HG03108 (cell line): ENCODE measurements at regions not wholly inside any gene's neighbourhood (a gene's known extent, or its start where the extent isn't known, plus 50 kb on each side); places are given as distances from the start of the nearest gene placed in this dataset.
"Not testable (repeated sequence)": the region's sequence is repeated elsewhere in the genome, so short reads cannot be mapped to it uniquely, and the experiment has no call there.

Source experiments
- ATAC-seq: cut with Tn5 transposase; IDR thresholded peaks from one replicate; pipeline ENCODE4 v1.9.1; 2021; ENCODE audit warnings: moderate library complexity; ENCODE audit not compliant: unreplicated experiment

- ATAC-seq: peak; percentile 53
Measured at GRCh38 chr6:135129136-135129856, 51.8 kb upstream of the MYB start.

- peak; percentile 78 for ATAC-seq
Measured at GRCh38 chr6:135128268-135128914, 52.7 kb upstream of the MYB start.

DNA sequence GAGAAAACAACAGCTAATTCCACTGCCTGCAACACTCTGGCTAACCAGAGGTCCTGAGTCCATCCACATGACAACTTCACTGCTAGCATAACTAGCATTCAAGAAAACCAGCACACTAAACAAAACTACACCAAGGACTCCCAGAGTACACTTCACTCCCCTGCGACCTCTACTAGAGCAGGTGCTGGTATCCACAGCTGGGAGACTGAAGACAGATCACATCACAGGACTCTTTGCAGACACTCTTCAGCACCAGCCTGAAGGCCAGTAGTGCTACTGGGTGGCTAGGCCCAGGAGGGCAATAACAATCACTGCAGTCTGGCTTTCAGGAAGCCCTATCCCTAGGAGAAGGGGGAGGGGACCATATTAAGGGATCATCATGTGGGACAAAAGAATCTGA lies 54.4 kb upstream of the MYB start:
- ATAC-seq: no peak

DNA sequence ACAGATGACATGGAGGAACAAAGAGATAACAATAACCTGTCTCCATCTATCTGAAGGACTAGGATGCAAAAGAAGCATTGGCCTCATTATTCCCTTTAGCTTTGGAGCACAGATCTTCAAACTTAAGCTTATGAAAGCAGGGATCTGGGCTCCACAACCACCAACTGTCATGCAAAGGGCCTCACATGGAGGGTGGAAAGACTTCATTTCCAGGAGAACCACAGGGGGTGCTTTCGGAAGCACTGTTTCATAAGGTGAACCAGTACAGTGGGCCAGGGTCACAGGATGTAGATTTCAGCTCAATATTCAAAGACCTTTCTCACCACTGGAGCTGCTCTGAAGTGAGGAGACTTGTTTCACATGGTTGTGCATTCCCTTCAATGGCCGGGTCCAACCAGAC lies 55.1 kb upstream of the MYB start:
- ATAC-seq: no peak

GRCh38 chr6:135121434-135121833 lies 59.7 kb upstream of the MYB start:
- no peak for ATAC-seq

DNA sequence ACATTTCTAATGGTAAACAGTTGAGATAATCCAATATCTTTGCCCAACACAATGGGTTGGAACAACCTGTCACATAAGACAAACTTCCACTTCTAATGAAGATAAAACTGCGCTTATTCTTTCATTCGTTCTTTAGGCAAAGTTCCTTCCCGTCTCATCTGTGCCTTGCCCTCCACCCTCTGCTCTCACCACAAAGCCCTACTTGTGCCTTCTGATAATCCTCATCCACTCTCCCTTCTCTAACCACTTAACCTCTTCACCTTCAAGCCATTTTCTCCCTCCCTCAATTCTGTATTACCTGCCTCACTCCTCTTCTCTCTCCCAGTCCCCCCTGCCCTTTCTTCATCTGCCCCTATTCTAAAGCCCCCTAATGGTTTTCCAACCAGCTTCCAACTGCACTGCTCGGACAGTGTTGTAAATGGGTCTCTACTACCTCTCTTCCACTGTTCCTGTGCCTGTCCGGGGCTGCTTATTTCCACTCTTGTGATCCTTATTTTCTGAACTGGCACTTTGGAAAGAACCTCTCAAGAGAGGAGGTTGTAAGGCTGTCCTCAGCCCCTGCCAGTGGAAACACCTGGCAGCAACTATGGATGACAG lies 62.9 kb upstream of the MYB start:
- ATAC-seq: no peak

DNA sequence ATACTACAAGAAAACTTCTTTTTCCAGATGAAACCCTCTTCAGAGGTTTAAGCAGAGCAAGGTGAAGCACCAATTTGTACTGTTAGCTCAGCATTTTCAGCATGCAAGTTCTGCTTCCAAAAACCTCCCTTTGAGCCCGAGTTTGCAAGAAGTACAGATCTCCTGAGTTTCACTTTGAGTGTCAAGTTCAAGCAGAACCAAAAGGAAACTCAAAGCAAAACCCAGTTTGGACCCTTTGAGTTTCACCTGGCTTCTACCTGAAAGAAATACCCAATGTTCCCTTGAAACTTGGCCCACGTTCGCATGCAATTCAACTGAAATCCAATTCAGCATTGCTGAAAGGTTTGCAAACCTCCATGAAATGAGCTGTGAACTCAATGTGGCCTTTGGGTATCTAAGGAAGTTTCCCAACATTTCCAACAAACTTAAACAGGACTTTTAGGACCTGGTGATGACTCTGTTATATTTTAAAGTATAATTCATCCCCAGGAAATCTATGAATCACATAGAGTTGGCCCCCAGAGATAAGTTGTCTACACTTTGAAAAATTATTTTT lies 62.9 kb upstream of the HBS1L start:
- ATAC-seq: no peak

GRCh38 chr6:135116571-135116970 lies 61.9 kb upstream of the HBS1L start:
- ATAC-seq: no peak

DNA sequence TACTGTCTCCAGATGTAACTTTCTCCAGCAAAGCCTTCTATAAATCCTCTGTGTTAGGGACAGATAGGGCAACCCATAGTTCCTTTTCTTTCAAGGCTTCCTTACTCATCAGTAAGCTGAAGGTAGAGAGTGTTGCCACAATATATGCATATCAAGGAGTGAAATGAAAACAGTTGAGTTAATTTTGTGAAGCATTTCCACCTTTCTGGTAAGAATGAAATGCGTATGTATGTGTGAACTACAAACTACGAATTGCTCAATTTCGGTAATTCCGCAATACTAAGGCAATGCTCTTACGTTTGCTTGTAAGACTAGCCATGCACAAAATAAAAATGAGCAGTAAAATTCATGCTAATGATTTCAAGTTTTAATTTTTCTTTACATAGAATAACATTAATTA lies 61.2 kb upstream of the HBS1L start:
- no peak for ATAC-seq

- ATAC-seq: no peak
Measured at GRCh38 chr6:135115411-135115810, 60.8 kb upstream of the HBS1L start.

GRCh38 chr6:135114355-135115145 lies 59.9 kb upstream of the HBS1L start:
- peak; percentile 71 for ATAC-seq

GRCh38 chr6:135113860-135114259 lies 59.2 kb upstream of the HBS1L start:
- ATAC-seq: no peak

GRCh38 chr6:135112951-135113350 lies 58.3 kb upstream of the HBS1L start:
- not testable (repeated sequence) for ATAC-seq

DNA sequence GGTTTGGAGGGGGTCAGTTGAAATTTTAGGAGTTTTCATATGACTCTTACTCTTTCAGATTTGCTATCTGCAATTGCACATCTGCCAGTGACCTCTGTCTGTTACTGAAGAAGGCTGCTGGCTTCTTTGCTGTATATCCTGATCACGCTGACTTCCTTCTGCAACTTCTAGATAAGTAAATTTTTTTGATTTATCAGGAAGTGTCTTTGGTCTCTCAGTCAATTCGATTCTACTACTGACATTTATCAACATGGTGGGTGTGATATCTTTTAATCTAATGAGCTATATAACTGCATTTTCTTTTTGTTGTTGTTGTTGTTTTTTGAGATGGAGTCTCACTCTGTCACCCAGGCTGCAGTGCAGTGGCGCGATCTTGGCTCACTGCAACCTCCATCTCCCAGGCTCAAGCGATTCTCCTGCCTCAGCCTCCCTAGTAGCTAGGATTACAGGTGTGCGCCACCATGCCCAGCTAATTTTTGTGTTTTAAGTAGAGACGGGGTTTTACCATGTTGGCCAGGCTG lies 55.7 kb upstream of the HBS1L start:
- not testable (repeated sequence) for ATAC-seq

- ATAC-seq: no peak
Measured at GRCh38 chr6:135109761-135110160, 55.1 kb upstream of the HBS1L start.

DNA sequence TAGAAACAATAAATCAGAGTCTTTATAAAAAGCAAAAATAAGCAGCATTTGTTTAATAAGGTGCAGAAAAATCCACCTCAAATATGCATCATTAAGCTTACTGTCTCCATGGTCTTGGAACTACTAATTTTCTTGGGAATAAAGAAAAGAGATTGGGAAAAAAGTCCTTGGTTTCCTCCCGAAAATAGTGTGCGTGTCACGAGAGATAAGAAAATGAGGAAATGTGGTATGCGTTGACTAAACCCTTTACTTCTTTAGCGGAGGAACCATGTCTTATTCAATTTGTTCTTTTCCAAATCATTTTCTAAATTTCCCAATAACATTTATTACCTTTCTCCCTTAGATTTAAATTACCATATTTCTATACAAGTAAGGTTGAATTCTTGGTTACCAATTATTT lies 54.1 kb upstream of the HBS1L start:
- no peak for ATAC-seq

DNA sequence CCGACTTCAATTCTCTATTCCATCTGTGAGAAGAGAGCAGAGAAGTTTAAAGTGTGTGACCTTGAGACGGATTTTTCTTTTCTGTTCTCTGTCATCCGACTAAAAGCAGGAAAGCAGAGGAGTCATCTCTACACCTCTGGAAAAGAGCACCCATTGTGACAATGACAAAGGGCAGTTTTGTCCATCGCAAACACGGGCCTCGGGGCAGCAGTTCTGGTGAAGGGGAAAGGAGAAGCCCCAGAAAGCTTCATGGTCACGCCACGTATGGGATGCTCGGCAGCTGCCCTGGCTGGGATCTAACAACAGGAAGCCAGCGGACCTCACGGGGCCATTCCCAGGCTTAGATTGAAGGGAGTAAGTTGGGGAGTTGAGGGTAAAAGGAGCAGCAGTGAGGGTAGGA lies 52.0 kb upstream of the HBS1L start:
- no peak for ATAC-seq

GRCh38 chr6:135105710-135106109 lies 51.1 kb upstream of the HBS1L start:
- ATAC-seq: no peak

DNA sequence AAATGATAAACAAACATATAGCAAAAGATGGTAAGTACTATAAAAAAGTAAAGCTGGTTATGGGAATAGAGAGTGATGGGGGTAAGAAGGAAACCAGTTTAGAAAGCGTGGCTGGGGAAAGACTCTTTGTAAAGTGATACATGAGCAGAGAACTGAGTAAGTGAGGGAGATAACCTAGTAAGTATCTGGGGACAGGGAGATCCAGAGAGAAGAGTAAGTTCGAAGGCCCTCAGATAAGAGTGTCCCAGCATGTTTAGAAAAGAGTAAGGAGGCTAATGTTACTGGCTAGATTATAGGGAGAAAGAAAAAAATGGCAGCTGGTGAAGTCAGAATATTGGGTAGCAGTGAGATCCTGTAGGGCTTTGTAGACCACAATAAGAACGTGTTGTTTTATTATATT lies 50.7 kb upstream of the HBS1L start:
- ATAC-seq: no peak
